Muscle of back (tissue), 3 donors: ENCODE measurements at regions not wholly inside any gene's neighbourhood (a gene's known extent, or its start where the extent isn't known, plus 50 kb on each side); places are given as distances from the start of the nearest gene placed in this dataset.

Experiments used
- DNase-seq, 3 donors: peaks; one replicate each; pipeline versions ENCODE4 v3.0.0 to v3.0.0-alpha.2; 2013

DNA sequence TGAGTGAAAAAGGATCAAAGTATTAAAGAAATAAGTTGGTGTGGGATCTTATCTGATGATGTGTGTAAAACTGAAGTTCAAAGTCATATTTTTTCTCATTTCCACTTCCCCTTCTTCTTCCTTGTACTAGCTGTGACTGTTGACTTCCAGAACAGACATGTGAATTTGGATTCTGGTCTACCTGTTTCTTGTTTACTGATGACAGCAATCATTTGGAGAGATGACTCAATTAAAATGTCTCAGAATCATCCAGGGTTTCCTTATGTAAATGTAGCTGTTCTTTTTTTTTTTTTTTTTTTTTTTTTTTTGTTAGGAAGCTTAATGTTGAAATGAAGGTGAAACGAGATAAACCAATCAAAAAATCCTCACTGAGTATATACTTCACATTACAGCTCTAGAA, 819.9 kb upstream of the PIK3C3 start:
- DNase-seq = no peak

DNA sequence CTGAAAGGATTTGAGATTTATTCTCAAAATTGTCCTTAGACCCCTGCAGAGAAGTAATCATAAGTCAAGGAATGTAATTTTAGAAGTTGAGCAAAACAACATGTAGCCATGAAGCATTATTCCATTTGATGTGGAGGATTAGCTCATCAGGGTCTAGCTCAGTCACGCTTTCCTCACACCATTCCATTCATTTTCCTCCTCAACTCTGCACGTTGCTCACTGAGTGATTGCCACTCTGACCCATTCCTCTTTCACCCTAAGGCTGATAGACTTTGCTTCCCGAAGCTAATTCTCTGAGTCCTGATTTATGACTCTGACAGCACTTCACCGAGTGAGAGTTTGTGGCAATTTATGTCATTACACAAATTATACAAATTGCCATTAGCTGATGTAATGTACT, 820.6 kb upstream of the PIK3C3 start:
- peak in 1 of 3 donors; percentile 82 for DNase-seq

DNA sequence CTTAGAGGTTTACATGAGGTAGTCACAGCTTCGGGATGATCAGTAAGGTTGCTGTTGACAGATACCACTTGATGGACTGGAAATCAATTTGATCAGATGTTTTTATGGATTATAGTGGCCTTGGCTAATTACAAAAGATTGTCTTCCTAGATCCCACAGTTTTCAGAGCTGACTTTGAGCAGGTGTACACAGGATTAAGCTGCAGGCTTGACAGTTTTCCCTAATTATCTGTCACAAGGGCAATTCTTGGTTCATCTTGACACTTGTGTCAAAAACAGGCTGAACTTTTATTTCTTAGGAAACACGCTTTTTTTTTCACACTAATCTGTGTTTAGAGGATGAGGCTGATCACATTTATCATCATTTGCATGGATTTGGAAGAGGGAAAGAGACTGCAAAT, 824.0 kb upstream of the PIK3C3 start:
- DNase-seq = no peak

DNA sequence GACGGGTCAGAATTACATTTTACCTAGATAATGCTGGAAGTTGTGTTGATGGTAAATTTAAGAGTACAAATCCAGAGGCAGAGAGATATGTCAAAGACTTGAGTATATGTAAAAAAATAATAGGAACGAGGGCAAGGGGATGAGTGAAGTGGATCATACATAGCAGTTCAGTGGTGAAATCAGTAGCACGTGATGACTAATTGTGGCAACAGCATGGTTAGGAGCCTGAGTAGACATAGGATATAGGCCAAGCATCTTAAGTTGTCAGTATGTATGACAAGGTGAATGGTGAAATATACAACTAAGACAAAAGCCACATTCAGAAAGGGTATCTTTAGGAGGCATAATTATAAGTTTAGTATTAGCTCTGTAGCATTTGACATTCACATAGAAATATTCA, 826.5 kb upstream of the PIK3C3 start:
- no peak for DNase-seq

DNA sequence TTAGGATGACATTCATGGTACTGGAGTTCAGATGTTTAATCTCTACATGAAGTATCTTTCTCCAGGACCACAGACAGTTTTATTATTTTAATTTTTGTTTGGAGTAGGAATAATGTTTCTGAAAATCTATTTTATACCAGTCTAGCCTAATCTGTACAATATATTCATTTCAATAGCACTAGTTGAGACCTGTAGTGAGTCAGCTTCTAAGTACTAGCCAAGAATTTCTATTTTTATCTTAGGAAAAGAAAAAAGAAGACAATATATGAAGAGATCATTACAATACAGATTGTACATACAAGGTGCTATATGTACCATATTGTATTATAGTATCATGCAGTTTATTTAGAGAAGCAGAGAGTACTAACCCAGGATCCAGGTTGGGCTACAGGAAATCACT, 826.9 kb upstream of the PIK3C3 start:
- no peak for DNase-seq

DNA sequence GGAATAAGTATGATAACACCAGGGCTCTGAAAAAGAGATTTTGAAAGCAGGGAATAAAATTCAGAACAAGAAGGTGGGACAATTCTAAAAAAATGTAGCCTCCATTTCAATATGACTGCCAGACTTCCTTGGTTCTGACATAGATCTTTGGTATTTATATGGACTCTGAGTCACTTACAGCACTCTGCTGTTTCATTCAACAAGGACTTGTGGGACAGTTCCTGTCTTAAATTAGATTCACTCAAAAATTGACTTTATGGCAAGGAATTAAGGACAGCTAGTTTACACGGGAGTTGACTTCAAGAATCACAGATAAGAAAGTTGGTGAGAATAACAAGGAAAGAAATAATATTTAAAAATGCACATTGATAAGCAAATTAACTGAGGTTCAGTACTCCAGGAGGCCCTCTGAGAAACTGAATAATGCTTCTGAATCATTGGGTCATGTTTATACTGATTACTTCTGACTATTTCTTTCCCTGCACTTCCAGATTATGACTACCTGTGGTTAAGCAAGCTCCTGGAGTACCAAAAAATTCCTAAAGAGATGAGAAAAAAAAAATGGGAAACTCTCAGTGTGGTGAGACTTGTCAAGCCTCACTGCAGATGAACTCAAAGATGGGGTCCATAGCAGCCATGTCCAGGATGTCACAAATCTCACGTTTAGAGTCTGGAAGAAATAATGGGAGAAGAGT, 828.3 kb upstream of the PIK3C3 start:
- peak in 1 of 3 donors; percentile 67 for DNase-seq

DNA sequence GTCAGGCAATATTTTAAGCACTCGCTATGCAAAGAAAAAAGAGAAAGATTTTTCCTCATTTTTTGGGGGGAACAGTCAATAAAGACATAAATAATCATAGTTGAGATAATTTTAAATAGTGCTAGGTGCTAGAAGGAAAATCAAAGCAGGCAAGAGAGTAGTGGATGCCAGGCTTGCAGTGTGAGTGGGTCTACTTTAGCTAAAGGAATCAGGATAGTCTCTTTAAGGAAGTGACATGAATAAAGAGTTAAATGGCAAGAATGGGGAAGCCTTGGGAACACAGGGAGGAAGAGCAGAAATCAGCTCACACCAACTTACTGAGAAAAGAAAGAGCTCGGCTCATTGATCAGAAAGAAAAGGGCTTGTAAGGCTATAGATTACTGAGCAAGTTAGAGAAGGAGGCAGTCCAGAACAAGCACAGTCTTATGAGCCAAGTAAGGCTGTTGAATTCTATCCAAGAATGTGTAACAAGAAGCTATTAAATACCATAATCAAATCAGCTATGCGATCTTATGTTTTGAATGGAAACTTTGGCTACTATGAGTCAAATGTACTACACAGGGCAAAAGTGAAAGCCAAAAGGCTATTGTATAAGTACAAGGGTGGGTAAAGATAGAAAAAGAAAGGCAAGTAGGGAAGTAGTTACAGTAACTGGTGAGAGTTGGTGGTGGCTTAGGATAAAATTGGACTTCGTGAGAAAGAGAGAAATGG, 833.8 kb upstream of the PIK3C3 start:
- peak in 1 of 3 donors; percentile 76 for DNase-seq

DNA sequence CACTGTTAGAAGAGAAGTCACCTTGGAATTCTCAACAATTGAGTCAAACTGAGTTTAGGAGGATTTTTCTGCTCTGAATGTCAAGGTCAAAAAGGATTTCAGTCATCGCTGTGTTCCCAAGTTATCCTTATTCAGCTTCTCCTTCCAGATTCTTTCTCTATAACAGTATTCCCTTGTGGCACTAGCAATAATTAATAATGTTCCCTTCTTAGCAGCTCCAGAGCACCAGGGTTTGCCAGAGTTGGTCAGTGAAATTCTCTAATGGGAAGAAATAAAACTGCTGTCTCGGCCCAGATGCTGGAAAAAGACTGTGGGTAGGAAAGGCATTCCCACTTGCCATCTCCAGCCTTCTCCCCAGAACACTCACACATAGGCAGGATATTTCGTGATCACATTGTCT, 836.0 kb upstream of the PIK3C3 start:
- no peak for DNase-seq

DNA sequence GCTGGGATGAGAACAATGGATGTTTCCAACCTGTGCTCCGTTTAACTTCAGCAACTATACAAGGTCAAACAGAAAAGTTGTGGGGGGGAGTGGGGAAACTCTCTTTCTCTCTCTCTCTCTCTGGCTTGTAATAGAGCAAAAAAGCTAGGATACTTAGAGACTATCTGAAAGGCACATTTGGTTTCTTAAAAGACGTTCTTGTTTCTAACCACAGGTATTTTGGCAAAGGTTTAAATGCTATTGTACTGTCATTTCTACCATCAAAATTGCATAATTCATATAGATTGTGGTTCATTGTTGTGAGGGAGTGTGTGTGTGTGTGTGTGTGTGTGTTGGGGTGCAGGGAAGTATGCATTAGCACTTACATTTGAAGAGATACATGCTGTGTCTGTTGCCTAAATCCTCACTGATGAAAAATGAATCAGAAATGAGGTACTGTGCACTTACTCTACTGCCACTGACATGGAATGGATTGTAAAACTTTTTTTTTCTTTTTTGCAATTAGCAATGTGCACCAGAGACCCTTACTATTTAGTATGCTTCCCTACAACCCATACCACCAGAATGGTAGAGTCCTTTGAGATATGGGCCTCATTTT, 841.0 kb upstream of the PIK3C3 start:
- peak in 1 of 3 donors; percentile 75 for DNase-seq

DNA sequence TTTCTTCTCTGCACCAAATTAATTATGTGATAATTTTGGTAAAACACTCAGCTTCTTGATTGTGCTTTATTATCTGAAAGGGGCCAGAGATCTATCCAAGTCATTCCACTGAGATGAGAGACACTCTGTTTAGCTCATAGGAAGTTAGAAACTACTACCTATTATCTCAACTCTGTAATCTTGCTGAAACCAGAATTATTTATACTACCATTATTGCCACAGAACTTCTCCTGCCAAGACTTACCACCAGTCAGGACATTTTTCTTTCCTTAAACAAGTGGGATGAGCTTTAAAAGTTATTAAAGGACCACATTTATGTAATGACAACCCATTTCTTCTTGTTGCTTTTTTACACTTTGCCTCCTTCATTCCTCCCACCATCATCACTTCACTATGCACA, 855.6 kb upstream of the PIK3C3 start:
- DNase-seq = no peak

DNA sequence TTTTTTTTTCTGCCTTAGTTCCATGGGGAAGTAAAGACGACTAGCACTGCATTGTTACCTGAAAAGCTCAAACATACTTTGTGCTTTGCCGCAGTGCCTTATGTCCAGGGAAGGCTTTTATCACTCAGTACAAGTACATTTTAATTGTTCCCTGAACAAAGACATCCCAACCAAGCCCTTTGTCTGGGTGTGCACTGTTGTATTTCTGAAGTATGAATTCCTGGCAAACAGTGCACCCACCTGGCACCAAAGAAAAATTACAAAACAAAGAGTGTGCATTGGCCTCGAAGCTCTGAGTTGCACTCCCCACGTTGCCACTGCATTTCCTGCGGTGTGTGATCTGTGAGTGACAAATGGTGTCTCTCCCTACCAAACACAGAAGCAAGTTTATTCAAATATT, 858.5 kb upstream of the PIK3C3 start:
- DNase-seq = peak in 2 of 3 donors; percentile 3 to 11

DNA sequence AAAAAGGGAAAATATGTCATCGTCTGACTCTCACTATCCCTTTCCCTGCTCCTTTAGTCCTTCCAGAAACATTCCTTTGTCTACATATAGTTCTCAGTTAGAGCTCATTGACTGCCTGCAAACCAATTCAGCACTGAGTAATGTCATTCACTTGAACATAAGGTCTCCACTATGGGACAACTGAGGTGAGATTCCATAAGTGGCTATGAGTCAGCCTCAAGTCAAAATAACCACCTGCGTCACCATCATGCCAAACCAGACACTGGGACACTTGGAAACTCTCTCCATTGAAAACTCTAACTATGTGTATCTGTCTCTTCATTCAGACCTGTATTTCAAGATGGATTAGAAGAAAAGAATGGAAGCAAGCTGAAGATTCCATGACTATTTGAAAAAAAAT, 878.0 kb upstream of the PIK3C3 start:
- no peak for DNase-seq

DNA sequence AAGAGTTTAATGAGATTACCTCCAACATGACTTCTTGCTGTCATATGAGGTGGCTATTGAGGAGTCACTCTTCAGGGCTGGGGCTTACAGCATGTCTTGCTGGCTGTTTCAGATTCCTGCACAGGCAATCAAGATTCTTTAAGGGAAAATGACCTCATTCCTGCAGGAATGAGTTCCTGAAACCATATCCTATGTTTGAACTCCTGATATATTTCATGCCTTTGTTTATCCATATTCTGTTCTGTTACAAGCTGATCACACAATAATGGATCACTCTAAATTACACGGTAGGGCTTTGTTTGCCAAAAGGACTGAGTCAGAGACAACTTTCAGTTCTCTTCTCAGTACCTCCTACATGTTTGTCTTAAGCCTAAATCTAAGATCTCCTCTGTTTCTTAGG, 879.8 kb upstream of the PIK3C3 start:
- DNase-seq = peak in 1 of 3 donors; percentile 83

DNA sequence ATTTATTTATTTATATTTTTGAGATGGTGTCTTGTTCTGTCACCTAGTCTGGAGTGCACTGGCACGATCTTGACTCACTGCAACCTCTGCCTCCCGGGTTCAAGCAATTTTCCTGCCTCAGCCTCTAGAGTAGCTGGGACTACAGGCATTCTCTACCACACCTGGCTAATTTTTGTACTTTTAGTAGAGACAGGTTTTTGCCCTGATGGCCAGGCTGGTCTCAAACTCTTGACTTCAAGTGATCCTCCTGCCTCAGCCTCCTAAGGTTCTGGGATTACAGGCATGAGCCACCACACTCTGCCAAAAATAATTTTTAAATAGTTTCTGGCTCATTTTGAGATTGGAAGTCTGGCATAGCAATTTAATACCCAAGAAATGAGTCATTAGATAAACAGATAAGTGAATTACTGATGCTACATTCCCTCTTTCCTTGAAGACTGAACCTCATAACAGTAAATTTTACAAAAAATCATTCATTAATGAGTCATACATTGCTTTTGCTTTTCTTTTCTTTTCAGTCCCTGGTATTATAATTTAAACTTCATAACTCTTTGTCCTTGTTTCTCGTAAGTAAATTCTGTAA, 881.6 kb upstream of the PIK3C3 start:
- peak in 1 of 3 donors; percentile 73 for DNase-seq

DNA sequence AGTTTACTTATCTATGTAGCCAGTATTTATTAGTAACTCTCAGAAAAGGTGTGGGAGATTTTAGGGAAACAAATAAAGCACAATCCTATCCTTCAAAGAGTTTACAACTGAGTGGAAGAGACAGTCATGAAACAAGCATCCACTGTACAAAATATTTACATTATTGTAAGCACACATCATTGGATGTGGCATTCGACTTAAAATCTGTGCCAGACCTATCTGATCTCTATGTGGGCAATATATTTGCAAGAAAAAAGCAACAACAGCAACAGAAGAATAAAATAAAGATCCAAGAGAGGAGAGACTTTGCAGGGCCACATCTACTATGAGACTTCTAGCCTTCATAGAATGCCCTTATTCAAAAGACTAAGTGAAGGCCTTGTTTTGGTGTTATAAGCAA, 882.1 kb upstream of the PIK3C3 start:
- no peak for DNase-seq

DNA sequence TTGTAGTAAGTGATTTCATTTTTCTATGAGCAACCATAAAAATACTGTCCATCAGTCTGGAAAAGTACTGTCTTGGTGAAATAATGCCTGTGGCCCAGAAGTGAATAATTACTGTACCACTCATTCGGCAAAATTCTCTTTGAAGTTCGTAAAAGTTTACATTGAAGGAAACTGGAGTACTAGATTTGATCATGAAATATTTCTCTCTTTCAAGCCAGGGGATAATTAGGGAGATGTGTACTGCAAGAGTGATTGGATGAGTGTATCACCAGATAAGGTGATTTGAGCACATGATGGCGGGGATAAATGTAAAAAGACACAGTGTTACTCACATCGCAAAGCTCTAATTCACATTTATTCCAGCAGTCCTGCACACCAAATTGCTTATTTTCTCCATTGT, 883.2 kb upstream of the PIK3C3 start:
- no peak for DNase-seq

DNA sequence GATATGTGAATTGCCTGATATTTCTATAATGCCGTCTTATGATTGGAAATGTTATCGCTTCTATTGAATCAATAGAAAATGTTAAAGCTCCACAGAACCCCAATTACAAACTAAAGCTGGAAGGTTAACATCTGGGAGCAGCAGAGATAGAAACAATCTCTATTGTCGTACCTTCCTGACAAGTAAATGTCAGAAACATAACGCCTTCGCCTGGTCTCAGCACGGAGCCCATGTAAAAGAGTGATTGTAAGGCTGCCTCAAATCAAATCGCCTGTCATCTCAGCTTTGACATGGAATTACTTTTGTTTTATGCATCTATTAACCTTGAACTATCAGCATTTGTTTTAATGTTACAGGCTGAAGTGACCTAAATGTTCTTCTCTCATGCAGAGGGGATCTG, 885.9 kb upstream of the PIK3C3 start:
- no peak for DNase-seq

DNA sequence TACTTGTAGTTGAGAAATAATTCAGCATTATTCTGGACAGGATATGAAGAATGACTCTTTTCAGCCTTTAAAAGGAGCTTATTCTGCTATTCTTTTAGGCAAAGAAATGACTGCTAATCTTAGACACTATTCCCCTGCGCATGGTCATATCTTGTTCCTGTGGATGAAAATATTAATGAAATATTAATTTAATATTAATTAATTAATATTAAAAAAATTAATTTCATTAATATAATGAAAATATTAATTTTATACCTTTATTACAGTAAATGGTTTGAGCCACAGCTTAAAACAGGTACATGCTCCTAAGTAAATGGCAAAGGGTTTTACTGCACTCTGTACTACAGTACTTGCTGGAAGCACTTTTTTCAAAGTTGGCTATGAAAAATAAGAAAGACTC, 890.1 kb upstream of the PIK3C3 start:
- no peak for DNase-seq

DNA sequence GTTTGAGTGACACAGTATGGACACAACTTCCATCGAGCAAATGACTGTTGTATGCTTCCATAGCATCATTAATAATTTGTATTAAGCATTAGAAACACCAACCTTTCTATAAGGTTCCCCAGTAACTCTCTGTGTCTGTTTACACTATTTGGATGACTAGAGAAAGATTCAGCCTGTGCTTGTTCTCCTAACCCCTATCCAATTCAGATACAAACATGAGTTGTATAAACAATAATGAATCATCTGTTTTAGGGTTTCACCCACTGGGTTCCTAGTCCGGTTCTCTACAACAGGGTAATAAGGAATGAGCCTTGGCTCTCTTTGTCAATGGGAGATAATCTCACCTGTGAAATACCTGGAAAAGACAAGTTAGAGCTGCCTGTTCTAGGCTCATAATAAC, 894.1 kb upstream of the PIK3C3 start:
- DNase-seq = no peak

DNA sequence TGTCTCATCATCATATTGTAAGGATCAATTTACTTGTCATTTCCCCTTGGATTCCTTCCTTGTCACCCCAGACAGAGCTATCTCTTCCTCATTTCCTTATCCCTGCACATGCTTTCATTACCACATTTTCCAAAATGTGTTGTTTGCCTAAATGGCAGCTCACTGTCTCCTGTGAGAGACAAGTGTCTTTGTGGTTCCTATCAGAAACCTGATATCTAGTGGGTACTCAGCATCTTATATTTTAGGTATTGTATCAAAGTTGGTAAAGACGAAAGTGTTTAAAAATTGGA, 896.0 kb upstream of the PIK3C3 start:
- DNase-seq = no peak

DNA sequence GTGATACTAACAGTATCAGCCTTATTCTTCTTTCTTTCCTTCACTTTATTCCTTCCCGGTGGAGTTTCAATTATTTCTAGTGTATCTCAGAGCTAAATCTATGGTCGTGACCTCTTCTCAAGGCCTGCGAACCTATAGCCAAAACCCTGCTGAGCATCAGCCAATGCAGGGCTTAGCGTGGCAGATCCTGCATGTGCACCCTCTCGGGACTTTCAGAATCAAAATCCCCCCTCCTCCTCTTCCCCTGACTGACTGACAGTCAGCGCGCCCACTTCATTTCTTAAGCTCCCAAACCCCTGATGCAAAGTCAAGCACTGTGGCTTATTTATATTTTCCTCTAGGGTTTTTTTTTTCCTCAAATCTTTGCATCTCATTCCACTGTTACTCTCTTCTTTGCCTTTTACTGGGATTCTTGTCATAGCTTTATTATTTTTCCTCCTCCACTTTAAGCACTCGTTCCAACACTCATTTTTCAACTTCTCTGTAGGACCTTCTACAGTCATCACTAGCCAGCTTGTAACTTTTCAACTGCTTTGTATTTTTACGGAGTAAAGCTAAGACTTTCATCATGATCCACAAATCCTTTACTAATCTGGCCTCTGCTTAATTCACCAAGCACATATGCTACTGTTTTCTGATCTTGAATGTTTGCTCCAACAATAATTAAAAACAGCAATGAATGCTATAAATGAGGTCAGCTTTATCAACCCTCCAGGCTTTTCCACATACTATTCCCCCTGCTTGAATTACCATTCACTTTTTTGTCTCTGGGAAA, 896.5 kb upstream of the PIK3C3 start:
- peak in 2 of 3 donors; percentile 9 to 12 for DNase-seq

DNA sequence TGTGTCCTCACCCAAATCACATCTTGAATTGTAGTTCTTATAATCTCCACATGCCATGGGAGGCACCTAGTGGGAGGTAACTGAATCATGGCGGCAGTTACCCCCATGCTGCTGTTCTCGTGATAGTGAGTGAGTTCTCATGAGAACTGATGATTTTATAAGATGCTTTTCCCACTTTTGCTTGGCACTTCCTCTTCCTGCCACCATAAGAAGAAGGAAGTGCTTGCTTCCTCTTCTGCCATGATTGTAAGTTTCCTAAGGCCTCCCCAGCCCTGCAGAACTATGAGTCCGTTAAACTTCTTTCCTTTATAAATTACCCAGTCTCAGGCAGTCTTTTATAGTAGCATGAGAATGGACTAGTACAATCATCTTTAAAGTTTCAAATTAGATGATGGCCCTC, 902.4 kb upstream of the PIK3C3 start:
- no peak for DNase-seq
